ENCODE measurements at regions not wholly inside any gene's neighbourhood (a gene's known extent, or its start where the extent isn't known, plus 50 kb on each side); places are given as distances from the start of the nearest gene placed in this dataset.
A peak's percentile ranks its signal among the peaks of the same experiment; 100 is the strongest.

DNA sequence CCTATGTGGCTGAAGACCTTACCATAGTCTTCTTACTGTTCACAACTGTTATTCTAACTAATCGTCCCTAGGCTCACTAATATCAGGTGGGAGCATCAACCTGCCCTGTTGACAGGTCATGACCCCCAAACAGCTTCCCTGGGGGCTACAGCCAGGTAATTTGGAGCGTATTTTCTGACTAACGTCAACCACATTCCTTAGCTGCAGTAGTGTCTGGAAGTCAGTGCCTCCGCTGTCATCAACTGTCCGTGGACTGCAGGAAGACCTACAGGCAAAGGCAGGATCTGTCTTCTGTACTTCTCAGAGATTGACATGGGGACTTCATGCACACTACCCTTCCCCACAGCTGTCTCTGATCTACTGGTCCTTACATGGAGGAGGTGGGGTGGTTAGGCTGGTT is 456.9 kb downstream of the BCL11A start:
- no peak for ATAC-seq (ENCODE audit: poor library complexity)
- intact Hi-C loops (cut with DNase I): no loop called here
- DNase-seq: no peak

DNA sequence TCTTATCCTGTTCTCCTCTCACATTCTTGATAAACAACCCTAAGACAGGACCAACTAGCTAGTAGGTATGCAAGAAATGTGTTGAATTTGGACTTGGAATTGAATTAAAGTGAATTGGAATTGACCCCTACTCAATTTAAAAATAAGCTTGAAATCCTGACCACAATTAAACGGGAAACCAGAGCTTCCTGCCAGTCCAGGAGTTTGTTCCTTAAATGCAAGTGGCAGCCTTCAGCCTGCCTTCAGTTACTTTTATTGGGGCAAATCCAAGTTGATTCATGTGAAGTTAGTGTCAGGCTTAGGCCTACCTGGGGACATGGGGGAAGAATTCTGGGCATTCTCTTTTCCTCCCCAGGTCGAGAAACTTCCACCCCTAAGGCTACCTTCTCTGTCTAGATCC is 457.6 kb downstream of the BCL11A start:
- ATAC-seq (ENCODE audit: poor library complexity): no peak
- no peak for DNase-seq
- intact Hi-C loops (cut with DNase I): no loop called here

DNA sequence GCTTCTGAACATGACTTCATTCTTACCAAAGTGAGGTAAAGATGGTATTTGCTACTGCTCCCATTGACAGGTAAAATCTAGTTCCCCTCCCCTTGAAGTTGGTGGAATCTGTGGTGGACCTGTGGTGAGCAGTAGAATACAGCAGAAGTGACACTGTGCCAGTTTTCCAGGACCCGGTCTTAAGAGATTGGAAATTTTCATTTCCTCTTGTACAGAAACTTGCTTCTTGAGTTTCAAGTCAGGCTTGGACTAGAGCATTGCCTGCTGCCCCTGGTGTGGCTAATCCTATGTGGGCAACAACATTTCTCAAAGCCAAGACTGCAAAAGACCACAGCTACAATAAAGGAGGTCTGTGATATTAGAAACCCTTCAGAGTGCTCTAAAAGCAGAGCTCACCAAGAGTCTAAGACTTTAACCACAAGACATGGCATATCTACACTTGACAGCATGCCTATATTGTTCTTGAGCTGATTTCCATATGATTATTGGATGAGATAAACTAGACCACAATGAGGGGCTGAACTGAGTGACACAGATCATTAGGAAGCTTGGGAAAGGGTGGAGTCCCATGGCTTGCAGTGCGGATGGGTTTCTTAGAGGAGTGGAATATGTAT is 458.1 kb downstream of the BCL11A start:
- intact Hi-C loops (cut with DNase I): no loop called here
- DNase-seq (no peak), ATAC-seq (ENCODE audit: poor library complexity) (no peak)

DNA sequence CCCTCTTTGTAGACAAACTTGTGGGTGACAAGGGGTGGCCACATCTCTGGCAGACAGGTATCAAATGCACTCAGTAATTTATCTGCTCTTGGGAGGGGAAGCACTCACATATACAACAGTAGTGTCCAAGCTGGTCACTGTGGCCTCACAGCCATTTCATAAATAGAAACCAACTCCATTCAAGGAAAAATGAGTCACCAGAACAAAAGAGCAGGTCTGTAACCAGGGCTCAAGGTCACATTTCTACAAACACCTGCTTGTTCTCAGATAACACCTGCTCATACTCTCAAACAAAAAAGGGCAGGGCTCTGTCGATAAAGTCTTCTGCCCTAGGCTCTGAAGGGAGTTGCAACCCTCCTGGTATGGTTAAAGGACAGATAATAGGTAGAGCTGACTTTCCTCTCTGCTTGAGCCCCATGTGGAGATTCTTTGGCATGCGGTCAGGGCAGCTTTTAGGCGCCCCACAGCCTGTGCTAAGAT is 459.0 kb downstream of the BCL11A start:
- ATAC-seq (ENCODE audit: poor library complexity) (peak; percentile 82), DNase-seq (no peak)
- intact Hi-C loops (cut with DNase I): no loop called here

DNA sequence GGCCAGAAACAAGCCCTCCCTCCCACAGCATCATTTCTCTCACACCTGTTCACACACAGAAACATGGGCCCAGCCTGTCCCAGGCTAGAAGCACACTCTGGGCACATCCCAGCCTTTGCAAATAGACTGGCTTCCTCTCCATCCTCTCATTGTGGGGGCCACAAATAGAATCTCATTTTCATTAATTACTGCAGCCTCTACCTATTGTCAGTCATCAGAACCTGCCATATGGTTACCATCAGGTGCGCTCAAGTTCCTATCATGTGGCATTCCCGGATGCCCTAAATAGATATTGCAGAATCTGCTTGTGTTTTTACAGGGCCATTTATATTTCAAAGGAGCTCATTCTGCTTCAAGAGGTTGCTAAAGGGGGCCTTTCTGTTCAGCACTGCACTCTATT is 460.7 kb downstream of the BCL11A start:
- ATAC-seq (ENCODE audit: poor library complexity): no peak
- intact Hi-C loops (cut with DNase I): no loop called here
- DNase-seq: no peak

DNA sequence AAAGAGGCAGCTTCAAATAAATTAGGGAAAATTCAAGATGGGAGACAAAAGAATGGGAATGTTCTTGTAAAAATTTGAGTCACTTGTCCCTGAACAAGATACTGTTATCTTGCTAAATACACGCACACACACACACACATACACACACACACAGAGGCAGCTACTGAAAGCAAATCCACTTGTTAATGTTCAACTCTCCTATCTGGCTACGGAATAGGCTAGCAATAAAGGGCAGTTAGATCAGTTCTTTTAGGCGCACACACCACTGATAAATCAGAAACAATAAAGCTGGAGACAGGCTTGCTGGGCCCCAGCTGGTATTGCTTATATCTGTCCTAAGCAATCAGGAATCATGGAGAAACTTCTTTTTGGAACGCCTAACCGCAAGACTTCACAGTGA is 461.6 kb downstream of the BCL11A start:
- intact Hi-C loops (cut with DNase I): no loop called here
- no peak for ATAC-seq (ENCODE audit: poor library complexity)
- no peak for DNase-seq

DNA sequence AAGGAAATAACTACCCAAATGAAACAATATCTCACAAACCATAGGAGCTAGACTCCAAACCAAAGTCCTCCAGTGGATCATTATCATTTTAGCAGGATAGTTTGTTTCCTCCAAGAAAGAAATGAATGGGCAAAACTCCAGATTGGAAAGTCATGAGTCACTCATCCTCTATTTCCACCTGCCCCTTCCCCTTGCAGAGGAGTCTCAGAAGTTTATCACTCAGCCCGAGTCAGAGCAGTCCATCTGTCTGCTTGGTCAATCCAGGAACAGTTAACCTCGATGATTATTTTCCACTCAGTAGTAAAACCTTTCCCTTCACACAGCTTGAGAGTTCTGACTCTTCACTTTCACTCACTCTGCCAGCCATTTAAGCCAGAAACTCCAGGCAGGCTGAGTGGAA is 462.2 kb downstream of the BCL11A start:
- ATAC-seq (ENCODE audit: poor library complexity) (no peak), DNase-seq (no peak)
- intact Hi-C loops (cut with DNase I): no loop called here

DNA sequence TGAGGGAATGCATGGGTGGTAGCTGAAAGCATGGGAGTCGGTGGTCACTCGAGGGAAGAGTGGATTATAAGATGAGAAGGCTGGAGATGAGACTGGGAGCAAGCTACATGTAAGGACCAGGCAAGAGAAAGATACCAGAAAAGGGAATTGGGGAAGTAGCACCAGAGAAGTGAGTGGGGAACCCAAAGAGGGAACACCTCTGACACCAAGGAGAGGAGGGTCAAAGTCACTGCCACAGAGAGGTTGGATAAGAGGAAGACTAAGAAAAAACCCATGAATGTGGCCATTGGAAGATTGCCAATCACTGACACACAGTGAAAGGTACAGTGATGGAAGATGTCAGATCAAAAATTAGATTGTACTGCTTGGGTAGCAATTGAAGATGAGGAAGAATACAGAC is 473.9 kb downstream of the BCL11A start:
- no peak for DNase-seq
- intact Hi-C loops (cut with DNase I): no loop called here
- ATAC-seq (ENCODE audit: poor library complexity): no peak

DNA sequence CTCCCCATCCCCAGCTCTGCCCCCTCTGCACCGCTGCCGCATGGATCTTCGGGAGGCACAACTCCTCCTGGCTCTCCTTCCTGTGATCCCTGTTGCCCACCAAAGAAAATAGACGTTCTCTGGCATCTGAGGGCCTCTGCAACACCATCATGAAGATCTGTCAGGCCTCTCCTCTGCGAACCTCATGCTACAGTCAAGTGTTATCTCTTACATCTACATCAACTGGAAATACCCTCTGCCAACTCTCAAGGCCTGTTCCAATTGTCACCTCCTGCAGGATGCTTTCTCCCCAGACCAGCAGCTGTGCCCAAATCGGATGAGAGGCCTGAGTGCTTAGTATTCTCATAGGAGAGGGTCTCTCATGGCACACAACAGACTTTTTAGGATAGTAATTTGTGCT is 478.4 kb downstream of the BCL11A start:
- DNase-seq (no peak), ATAC-seq (ENCODE audit: poor library complexity) (no peak)
- intact Hi-C loops (cut with DNase I): no loop called here

DNA sequence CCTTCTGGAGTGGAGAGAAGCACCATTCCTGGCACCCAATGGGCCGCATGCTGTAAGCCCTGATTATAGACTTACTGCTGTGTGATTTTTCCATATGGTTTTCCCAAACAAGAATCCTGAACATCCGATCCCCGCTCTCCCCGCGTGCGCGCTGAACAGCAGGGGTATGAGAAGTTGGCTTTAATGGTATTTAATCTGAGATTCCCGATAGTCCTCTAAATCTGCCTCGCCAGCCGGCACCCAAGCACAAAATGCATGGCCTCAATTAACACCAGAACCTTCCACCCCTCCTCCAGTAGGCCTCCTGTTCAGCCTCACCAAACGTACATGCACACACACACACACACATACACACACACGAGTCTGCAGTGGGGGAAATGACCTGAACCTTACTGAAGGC is 480.3 kb downstream of the BCL11A start:
- ATAC-seq (ENCODE audit: poor library complexity) (no peak), DNase-seq (no peak)
- intact Hi-C loops (cut with DNase I): no loop called here

DNA sequence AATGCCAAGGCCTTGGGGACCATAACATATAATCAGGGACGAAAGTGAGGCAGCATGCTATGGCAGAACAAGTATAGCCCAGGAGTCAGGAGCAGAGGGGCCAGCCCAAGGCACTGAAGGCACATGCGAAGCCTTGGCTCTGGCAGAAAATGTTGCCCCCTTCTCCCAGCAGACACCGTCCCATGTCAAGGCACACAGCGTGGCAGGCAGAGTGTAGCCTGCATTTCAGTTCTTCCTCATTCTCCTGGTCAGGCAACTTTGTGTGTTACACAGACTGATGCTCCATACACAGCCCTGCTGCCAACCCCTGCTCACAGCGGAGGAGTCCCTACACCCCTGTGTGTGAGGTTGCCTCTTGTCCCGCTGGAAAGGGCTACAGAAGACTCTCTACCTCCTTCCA is 480.8 kb downstream of the BCL11A start:
- DNase-seq (no peak), ATAC-seq (ENCODE audit: poor library complexity) (no peak)
- intact Hi-C loops (cut with DNase I): no loop called here

DNA sequence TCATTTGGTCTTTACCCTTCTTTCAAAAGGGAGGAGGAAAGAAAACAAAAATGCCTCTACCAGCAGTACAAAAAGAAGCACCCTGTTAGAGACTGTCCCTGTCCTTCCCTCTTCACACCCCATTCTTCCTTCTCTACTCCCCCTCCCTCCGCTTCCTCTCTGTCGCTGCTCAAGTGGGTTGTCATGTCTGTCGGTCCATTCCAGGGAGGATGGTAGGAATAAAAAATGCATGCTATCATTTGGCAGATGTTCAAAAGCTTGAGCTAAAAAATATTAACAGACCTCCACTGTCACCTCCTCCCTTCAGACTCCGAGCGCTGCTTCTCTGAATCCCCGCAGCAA is 482.0 kb downstream of the BCL11A start:
- intact Hi-C loops (cut with DNase I): no loop called here
- ATAC-seq (ENCODE audit: poor library complexity) (peak; percentile 62), DNase-seq (no peak)

DNA sequence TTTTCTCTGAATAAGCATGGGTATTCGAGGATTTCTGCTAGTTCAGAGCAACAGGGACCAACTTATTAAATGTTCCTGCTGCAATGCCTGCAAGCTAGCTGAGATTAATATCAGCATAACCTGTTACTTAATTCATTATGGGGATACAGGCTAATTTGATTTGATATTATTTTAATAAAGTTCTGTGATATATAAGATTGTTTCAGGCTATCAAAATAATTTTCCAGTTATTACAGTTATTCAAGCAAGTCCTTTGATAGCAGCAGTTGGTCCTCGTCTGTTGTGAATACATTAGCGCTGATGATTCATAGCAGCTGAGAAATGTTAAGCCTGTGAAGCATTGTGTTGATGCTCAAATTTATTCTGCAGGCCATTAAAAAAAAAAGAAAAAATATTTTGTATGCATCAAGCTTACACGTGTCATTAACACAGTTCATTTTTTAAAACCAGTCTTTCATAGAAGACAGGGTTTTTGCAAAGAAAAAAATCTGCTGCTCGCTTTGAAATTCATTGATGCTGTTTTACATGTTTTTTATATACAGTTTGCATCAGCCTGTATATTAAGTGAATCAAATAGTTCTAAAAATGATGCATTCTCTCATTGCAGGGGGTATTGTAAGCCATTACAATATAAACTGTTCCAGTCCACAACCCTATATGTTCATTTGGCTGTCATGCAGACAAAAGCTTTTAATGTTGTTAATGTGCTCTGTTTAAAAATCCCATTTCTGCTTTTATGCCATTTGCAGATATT is 482.5 kb downstream of the BCL11A start:
- DNase-seq: no peak
- intact Hi-C loops (cut with DNase I): no loop called here
- ATAC-seq (ENCODE audit: poor library complexity): no peak

DNA sequence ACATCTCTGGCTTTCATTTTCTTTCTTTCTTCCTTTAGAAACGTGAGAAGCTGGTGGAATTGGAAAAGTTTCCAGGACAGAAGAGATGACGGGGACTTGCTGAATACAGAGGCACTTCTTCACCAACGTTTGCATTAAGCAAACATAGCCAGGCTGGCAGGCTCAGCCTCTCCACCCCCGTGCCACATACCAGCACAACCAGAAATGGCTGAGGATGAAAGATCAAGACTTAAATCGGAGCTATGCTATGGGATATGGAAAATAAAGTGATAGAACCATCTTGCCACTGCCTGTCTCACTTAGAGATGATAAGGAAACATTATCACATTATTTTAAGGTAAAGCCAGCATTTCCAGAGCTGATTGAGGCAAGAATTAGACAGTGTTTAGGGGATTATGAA is 483.3 kb downstream of the BCL11A start:
- intact Hi-C loops (cut with DNase I): no loop called here
- no peak for DNase-seq
- no peak for ATAC-seq (ENCODE audit: poor library complexity)

DNA sequence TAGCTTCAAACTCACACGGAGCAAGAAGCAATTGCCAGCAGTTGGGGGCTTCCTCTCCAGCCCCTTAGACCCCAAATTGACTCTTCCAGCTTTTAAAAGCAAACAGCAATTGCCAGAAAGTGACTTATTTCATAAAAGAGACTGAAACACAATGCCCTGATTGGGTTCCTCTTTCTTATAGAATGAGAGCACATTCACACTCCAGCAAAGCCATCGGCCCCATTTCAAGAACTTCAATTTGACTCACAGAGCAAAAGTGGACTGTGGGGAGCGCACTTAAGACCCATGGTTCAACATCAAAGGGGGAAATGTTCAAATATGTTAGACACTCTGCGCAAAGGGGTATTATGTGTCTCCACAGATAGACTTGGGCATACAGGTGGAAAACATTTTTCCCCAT is 484.7 kb downstream of the BCL11A start:
- intact Hi-C loops (cut with DNase I): no loop called here
- DNase-seq (no peak), ATAC-seq (ENCODE audit: poor library complexity) (no peak)

DNA sequence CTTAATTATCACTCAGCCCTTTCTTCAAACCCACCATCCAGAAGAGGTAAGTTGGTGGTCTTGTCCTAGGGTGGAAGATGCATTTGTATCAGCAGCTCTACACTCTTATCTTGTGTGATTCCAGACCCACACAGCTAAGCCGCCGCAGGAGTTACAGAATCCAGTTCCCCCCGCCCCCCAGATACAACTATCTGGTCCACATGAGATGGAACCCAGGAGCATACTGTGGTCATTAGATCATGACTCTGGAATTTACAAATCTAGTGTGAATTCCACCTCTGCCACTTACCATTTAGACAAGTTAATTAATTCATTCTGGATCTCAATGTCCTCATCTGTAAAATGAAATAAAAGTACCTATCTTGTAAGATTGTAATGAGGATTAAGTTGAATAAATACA is 486.4 kb downstream of the BCL11A start:
- DNase-seq (no peak), ATAC-seq (ENCODE audit: poor library complexity) (no peak)
- intact Hi-C loops (cut with DNase I): no loop called here

DNA sequence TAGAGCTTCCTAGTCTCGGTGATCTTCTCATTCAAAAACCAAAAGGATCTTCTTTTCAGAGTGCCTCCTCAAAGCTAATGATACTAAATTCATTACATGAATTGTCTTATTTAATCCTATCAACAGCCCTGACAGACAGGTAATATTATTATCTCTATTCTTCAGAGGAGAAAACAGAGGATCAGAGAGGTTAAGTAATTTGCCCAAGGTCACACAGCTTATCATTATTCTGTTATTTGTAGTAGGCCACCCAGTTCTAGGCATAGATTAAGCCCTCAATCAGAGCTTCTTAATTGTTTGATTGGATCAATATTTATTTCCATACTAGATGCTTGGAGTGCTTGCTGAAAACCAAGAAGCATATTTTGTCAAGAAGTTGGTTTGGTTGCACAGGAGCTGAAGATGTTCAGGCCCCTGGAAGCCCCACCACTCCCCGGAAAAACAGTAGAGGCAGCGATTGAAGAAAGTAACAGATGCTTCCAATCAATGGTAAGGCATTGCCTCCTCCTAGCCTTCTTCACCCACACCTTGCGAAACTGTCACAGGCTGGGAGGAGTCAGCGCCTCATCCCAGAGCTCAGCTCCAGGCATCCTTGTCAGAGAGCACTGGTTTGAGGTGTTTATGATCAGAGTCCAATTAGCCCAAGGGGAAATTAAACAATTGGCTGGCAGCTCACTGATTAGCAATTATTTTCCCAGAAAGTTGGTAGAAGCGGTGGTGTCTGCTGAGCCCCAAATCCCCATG is 487.2 kb downstream of the BCL11A start:
- intact Hi-C loops (cut with DNase I): no loop called here
- ATAC-seq (ENCODE audit: poor library complexity) (no peak), DNase-seq (no peak)

DNA sequence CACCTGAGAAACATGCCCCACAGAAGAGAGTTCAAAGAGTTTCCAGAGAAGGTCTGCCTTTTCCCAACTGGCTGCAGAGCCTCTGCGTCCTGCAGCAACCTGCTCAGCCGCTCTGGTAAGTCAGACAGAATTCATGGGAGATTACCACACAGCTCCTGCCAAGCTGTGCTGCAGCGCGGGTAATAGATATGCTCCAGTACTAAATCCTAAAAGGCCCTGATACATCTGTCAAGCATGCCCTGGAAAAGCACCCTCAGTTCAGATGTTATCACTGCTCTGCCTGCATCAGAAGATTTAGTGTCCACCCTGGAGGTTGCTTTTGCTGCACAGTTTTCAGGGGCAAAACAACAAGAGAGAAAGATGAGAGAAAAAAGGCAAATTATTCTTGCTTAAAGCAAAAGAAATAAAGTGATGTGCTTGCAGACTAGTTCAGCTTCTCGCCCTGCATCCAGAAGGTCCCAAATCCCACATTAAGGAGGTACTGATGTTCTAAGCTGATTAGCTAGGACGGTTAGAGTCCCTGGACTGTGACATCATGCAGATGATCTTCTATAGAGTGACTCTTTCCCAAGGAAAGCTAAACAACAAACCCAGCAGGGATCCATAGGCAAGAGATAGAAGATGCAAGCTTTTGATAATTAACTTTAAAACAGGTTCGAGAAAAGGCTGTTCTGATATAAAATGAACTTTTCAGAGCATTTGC is 488.6 kb downstream of the BCL11A start:
- ATAC-seq (ENCODE audit: poor library complexity): peak; percentile 87
- intact Hi-C loops (cut with DNase I): no loop called here
- no peak for DNase-seq

DNA sequence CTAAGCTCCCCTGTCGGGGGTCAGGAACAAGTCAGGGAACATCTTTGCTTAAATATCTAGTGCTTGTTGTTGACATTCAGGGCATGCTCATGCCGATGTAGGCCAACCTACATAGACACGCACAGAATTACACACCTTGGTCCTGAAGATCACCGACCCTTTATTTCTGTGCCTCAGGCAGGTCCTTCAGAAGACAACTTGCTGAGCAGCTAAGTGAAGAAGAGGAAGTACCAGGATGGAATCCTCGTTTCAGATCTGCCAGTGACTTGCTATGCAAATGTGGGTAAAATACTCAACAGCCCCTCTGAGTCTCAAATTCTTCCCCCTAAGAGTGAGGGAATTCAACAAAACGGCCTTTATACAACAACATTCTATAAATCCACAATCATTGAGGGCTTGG is 494.7 kb downstream of the BCL11A start:
- no peak for ATAC-seq (ENCODE audit: poor library complexity)
- intact Hi-C loops (cut with DNase I): no loop called here
- DNase-seq: no peak

Measured in Right ventricle myocardium superior (tissue), 1 donor.